ENCODE measurements at regions not wholly inside any gene's neighbourhood (a gene's known extent, or its start where the extent isn't known, plus 50 kb on each side); places are given as distances from the start of the nearest gene placed in this dataset.

- no peaks in the 10 kb centered on the region for H3K9me3 ChIP-seq (replicated peaks in 1 of 3)
- no peaks in the 10 kb centered on the region for H3K36me3 ChIP-seq (replicated peaks in 1 of 2)
- intact Hi-C loops (cut with DNase I) = no loop called here
- TF ChIP-seq POLR2A (IDR thresholded peaks at IDR 0.05) (no peak), CTCF (IDR thresholded peaks at IDR 0.05) (no peak)
- no peak overlapping the region for H3K27ac ChIP-seq
- no peaks in the 10 kb centered on the region for H3K27me3 ChIP-seq
- H3K4me3 ChIP-seq = no peak overlapping the region
- no peaks in the 10 kb centered on the region for H3K4me1 ChIP-seq (replicated peaks in 1 of 2)
- no peak for DNase-seq
These were observed 104.3 kb upstream of the DYNLRB2 start for GRCh38 chr16:80436510-80436909.

GRCh38 chr16:80433623-80434022, 107.2 kb upstream of the DYNLRB2 start:
- Histone ChIP-seq H3K4me3 (no peak overlapping the region), H3K36me3 (replicated peaks in 1 of 2) (no peaks in the 10 kb centered on the region), H3K27me3 (no peaks in the 10 kb centered on the region), H3K27ac (no peak overlapping the region), H3K4me1 (replicated peaks in 1 of 2) (no peaks in the 10 kb centered on the region), H3K9me3 (replicated peaks in 1 of 3) (no peaks in the 10 kb centered on the region)
- intact Hi-C loops (cut with DNase I) = no loop called here
- no peak for TF ChIP-seq POLR2A (IDR thresholded peaks at IDR 0.05)
- TF ChIP-seq CTCF (IDR thresholded peaks at IDR 0.05) = no peak
- 58 to 68% (median 62%) methylated on average over 2 of the region's 2 CpGs for WGBS, 4 donors
- no peak for DNase-seq

- no peaks in the 10 kb centered on the region for H3K4me1 ChIP-seq (replicated peaks in 1 of 2)
- intact Hi-C loops (cut with DNase I) = no loop called here
- TF ChIP-seq POLR2A (IDR thresholded peaks at IDR 0.05) = no peak
- no peak for TF ChIP-seq CTCF (IDR thresholded peaks at IDR 0.05)
- no peaks in the 10 kb centered on the region for H3K9me3 ChIP-seq (replicated peaks in 1 of 3)
- 72 to 83% (median 80%) methylated on average over 2 of the region's 2 CpGs for WGBS, 4 donors
- H3K4me3 ChIP-seq = no peak overlapping the region
- H3K27ac ChIP-seq = no peak overlapping the region
- no peaks in the 10 kb centered on the region for H3K36me3 ChIP-seq (replicated peaks in 1 of 2)
- no peak for DNase-seq
- H3K27me3 ChIP-seq = no peaks in the 10 kb centered on the region
These were observed 113.0 kb upstream of the DYNLRB2 start for GRCh38 chr16:80427795-80428194.

- Histone ChIP-seq H3K4me1 (replicated peaks in 1 of 2) (no peaks in the 10 kb centered on the region), H3K27me3 (no peaks in the 10 kb centered on the region), H3K27ac (no peak overlapping the region), H3K9me3 (replicated peaks in 1 of 3) (no peaks in the 10 kb centered on the region), H3K36me3 (replicated peaks in 1 of 2) (no peaks in the 10 kb centered on the region), H3K4me3 (no peak overlapping the region)
- DNase-seq = no peak
- TF ChIP-seq POLR2A (IDR thresholded peaks at IDR 0.05) = no peak
- TF ChIP-seq CTCF (IDR thresholded peaks at IDR 0.05) = no peak
- 72 to 84% (median 81%) methylated on average over 8 of the region's 8 CpGs for WGBS, 4 donors
- intact Hi-C loops (cut with DNase I) = no loop called here
These were observed 122.1 kb upstream of the DYNLRB2 start for GRCh38 chr16:80418517-80419355.
